CD1c-positive myeloid dendritic cell (primary cell): ENCODE measurements at regions not wholly inside any gene's neighbourhood (a gene's known extent, or its start where the extent isn't known, plus 50 kb on each side); places are given as distances from the start of the nearest gene placed in this dataset.
"Not testable (repeated sequence)": the region's sequence is repeated elsewhere in the genome, so short reads cannot be mapped to it uniquely, and the experiment has no call there.

ENCODE experiments used
- DNase-seq: peaks from one replicate; pipeline ENCODE4 v3.0.0-alpha.2; 2016; ENCODE audit errors: extremely low spot score

DNA sequence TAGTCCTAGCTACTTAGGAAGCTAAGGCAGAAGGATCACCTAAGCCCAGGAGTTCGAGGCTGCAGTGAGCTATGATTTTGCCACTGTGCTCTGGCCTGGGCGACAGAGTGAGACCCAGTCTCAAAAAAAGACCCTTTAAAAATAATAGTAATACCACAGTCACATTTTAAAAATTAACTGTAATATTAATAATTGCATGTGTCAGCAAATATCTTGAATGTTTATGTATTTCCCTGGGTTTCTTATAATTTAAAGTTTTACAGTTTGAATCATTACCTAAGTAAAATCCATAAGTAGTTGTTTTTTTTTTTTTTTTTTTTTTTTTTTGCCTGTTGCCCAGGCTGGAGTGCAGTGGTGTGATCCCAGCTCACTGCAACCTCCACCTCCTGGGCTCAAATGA, 69.2 kb downstream of the LYZL2 start:
- no peak for DNase-seq

DNA sequence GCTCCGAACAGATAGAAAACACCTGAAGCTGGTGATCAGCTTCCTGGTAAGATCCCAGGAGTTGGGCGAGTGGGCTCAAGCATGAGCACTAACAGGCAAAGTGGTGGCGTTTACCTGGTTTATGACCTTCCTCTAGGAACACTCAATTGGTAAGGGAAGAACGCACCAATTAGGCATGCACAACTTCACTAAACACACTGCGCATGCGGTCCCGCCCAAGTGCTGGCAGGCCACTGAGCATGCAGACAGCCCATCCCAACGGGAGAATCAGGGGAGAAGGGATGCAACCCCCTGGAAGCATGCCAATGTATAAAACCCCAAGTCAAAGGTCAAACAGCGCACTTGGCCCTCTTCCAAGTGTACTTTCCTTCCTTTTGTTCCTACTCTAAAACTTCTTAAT, 70.4 kb downstream of the LYZL2 start:
- no peak for DNase-seq

DNA sequence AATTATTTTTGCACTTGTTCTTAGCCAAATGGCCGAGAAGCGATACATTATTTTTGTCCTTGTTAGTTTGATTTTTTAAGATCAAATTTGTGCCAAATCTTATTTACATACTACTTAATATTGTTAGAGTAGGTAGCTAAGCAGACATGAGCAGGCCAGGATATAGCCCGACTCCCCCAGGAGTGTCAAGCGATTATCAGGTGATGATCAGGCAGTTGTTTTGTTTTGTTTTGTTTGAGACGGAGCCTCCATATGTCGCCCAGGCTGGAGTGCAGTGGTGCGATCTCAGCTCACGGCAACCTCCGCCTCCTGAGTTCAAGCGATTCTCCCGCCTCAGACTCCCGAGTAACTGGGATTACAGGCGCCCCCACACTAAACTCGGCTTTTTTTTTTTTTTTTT, 71.1 kb downstream of the LYZL2 start:
- no peak for DNase-seq

DNA sequence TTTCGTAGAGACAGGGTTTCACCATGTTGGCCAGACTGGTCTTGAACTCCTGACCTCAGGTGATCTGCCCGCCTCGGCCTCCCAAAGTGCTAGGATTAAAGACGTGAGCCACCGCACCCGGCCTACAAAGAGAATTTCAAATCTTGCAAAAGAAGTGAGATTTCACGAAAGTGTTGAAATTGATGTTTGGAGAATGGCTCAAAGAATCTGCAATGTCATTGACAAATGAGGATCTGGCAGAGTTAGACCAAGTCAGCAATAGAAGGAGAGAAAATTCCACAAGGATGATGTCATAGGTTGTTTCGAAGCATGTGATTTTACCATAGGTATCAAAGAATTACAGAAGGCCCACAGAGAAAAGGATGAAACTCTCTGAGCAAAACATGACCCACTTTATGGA, 71.7 kb downstream of the LYZL2 start:
- DNase-seq = peak; percentile 70

DNA sequence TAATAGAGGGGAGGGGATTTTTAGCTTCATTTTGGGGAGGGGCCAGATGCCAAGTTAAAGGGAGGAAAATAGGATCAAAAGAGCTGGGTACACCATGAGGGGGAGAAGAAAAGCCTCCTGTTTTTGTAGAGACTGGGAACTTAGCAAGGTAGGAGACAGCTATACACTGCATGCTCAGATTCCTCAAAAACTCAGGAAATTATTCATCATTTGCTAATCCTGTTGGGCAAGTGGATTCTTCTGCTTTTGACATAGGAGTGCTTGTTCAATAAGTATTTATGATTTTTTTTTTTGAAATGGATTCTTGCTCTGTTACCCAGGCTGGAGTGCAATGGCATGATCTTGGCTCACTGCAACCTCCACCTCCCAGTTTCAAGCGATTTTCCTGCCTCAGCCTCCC, 73.4 kb downstream of the LYZL2 start:
- peak; percentile 73 for DNase-seq

DNA sequence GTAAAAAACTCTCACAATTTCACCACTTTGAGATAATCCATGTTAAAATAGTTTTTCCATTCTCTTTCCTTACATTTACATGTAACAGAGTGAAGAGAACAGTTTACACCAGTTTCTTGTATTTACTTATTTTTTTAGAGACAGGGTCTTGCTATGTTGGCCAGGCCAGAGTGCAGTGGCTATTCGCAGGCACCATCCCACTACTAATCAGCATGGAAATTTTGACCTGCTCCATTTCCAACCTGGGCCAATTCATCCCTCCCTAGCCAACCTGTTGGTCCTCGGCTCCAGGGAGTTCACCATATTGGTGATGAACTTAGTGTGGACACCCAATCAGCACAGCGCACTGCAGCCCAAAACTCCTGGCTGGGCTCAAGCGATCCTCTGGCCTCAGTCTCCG, 74.1 kb downstream of the LYZL2 start:
- no peak for DNase-seq

DNA sequence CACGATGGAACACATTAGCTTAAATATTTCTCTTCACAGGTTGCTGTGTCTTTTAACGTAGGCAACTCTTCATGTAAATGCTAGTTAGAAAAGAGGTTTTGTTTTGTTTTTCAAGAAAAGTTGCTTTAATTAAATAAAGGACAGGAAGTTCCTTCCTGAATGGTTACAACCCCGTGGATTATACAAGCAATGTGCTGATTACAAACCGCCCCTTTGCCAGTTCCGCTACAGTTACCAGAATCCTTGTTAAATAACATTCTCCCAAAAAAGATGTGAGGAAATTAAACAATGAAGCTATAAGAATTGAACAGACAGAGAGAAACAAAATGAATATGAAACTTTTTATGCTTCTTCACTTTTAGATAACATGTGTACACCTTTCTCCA, 75.1 kb downstream of the LYZL2 start:
- DNase-seq = peak; percentile 31

DNA sequence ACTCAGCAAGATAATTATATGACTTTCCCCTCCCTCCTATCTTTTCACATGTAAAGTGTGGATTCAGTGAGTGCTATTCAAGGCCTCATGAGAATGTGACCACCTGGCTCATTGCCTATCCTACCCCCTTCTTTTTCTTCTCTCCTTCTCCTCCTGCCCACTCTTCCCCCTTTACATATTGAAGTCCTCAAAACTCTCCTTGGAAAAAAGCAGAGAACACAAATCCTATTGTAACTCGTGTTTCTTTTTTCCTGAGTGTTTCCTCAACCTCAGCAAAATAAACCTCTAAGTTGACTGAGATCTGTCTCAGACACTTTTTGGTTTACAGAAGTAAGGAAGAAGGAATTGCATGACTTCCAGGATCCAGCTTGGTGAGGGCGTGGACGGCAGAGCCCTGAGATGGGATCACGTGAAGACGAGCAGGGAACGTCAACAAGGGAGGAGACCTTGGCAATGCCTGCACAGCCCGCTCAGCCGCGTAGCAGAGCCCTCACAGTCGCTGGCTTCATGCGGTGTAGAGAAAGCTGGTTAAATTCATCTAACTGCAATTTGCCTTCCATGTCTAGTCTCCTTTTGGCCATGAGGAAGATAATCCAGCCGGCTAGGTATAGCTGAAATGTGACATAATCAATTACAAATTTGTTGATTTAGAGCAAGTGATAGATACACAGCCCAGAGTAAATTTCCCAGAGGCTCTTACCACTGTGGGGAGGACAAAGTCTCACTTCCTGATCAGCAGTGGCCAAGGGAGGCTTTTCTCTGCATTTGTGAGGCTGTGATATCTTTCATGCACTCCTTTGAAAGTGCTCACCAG, 75.7 kb downstream of the LYZL2 start:
- DNase-seq = peak; percentile 53

DNA sequence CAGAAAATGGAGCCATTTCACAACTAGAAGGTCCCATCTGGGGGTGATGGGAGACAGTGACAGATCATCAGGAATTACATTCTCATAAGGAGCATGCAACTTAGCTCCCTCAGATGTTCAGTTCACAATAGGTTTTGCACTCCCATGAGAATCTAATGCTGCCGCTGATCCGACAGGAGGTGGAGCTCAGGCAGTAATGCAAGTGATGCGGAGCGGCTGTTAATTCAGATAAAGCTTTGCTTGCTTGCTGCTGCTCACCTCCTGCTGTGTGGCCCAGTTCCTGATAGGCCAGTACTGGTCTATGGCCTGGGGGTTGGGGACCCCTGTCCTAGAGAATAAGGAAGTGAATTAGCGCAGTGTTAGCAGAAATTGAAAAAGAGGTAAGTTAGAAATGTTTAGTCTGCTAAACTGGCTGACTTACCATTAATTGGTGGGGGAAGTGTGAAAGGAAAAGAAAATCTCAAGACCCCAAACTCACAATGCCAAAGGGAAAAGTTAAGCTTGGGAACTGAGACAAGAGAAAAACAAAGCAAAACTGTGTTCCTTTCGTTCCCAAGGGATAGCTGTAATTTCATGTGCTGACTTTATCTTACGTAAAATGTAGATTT, 76.4 kb downstream of the LYZL2 start:
- no peak for DNase-seq

DNA sequence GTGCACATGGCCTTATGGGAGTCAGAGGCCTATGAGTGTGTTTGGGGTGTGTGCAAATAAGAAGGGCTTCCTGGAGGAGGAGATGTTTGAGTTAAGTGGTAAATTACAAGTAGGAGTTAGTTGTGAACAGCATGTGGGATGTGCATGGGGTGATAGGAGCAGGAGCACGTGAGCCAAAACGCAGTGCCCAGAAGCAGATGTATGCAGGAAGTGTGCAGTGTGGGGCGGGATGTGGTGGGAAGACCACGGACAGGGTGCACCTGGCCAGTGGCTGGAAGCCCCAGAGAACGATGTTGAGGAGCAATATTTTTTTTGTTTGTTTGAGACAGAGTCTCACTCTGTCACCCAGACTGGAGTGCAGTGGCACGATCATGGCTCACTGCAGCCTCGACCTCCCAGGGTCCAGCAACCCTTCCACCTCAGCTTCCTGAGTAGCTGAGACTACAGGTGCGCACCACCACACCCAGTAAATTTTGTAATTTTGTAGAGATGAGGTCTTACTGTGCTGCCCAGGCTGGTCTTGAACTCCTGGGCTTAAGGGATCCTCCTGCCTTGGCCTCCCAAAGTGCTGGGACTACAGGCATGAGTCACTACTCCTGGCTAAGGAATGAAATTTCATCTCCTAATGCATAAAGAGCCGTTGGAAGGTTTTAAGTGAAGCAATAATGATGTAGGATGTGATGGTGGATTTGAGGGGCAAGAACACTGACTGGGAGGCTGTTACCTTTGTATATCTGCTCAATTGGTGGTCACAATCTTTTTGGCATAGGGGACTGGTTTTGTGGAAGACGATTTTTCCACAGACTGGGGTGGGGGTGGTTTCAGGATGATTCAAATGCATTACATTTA, 78.4 kb downstream of the LYZL2 start:
- no peak for DNase-seq

DNA sequence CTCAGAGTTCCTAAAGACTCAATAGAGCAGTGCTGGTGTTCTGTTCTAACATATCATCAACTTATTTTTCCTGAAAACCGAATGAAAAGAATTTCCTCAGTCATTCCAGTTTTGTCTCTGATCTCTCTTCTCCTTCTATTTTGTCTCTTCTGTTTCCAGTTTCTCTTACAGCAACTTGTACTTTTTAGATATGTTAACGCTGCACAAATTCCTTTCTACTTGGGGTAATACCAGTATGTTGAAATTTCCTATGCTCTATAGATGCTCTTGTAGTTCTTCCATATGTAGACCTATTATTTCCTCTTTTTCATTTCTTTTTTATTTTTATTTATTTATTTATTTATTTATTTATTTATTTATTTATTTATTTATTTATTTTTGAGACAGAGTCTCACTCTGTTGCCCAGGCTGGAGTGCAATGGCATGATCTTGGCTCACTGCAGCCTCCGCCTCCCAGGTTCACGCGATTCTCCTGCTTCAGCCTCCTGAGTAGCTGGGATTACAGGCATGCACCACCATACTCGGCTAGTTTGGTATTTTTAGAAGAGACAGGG, 80.3 kb downstream of the LYZL2 start:
- peak; percentile 47 for DNase-seq

DNA sequence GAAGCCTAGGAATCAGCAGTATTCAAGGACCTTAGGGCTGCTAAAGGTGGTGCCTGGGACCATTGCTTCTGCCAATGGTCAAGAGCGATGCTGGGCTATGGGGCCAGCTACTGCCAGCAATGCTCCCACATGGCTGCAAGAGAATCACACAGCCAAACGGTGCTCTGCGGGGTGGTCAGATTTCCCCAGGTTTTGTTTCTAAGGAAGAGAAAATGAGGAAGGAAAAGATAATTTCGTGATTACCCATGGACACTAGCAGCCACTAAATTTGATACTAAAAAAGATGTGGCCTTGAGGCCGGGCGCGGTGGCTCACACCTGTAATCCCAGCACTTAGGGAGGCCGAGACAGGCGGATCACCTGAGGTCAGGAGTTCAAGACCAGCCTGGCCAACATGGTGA, 83.0 kb downstream of the LYZL2 start:
- no peak for DNase-seq

DNA sequence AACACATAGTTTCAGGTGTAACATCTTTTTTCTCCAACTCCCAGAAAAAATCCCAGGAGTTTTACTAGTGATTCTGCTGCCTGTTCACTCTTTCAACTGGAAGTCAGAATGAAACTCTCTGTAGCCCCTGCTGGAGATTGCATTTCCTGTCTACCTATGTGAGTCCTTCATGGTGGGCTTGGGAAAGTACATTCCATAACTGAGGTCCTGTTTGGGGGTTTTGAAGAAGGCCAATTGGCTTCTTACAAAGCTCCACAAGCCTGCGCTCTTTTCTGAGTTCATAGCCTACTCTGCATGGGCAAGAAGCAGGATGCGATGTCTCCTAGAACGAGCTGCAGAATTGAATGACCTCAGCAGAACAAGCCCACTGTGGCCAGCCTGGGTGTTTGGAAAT, 86.7 kb downstream of the LYZL2 start:
- no peak for DNase-seq

DNA sequence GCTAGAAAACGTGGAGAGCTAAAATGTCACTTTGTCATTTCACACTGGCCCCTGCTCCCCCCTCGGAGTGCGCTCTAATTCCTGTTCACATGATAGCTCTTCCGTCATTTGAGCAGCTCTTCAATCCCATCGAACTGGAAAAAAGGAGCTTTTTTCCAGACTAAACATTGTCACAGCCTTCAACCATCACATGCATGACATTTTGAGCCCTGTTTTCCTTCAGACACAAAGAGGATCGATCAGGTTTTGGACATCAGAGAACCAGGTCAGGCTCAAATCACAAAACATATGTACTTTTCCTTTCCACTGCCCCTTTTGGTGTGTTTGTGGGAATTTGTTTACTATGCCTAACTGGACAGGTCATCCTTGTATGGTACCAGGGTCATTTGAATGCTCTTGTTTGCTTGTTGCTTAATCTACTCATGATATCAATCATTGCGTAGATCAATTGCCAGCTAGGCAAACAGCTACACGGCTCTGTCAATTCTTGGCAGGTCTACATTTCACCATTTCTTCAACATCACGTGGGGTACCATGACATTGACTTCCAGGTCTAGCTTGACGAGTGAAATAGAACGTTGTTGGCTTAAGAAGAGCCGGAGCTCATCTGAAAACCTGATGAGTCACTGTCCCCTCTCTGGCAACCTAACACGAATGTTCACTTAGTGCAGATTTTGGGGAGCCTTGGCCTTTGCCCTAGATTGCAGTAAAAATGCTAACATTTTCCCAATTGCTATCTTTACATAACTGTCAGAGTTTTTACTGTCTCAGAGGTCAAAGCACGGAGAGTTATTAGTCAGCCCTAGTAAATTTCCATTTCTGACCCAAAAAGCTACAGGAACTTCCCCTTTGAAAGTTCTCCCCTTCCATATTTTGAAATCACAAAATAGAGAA, 87.3 kb downstream of the LYZL2 start:
- DNase-seq = peak; percentile 81

DNA sequence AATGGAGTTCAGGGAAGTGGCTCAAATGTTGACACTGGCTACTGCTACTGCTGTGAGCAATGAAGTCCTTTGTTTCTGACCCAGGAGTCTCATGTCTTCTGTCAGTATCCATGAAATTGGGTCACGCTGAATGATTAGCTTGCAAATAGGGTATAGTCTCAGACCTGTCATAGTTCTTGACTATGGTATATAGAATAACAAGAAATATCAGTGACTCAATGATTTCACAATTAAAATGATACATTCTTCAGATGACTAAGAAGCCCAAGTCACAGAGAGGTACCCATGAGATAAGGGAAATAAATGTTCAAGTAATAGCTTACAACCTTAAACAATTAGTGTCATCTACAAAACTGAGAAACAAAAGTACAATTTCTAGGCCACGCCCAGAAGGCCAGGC, 89.3 kb downstream of the LYZL2 start:
- DNase-seq = peak; percentile 55

DNA sequence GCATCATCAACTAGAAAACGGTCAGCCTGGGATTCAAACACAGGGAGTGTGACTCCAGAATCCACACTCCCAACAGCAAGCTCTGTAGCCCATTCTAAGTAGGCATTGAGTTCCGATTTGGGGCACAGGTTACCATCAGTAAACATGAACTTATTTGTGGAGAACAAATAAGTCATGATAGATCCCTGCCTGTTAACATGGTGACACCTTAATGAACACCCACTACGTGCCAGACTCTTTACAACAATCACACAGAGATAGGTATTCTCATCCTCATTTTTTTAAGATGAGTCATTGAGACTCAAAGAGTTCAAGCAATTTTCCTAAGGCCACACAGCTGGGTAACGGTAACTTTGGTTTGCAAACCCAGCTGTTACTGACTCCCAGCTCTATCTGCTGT, 91.5 kb downstream of the LYZL2 start:
- no peak for DNase-seq

DNA sequence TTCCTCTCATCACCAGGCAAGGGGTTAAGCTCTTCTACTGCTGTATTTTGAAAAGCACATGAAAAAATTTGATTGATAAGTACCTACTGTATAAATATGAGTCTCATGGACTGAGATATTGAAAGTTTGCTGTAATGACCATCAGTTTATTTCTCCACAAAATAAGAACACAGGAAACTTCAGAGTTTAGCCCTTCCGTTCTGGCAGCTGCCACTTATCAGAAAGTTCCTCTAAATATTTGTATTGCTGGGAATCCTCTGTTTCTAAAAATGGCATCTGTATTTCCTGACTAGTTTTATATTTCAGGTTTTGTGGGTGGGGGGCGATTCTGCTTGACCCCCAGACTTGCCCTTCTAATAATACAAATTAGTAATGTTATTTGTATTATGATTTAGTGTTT, 92.0 kb downstream of the LYZL2 start:
- no peak for DNase-seq

DNA sequence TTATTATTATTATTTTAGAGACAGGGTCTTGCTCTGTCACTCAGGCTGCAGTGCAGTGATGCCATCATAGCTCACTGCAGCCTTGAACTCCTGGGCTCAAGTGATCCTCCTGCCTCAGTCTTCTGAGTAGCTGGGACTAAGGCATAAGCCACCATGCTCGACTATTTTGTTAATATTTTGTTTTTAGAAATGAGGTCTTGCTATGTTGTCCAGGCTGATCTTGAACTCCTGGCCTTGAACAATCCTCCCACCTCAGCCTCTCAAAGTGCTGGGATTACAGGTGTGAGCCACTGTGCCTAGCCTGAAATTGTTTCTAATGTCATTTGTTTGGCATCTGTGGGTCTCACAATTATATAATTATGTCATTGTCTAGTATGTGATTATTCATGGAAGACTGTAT, 92.4 kb downstream of the LYZL2 start:
- DNase-seq = not testable (repeated sequence)

DNA sequence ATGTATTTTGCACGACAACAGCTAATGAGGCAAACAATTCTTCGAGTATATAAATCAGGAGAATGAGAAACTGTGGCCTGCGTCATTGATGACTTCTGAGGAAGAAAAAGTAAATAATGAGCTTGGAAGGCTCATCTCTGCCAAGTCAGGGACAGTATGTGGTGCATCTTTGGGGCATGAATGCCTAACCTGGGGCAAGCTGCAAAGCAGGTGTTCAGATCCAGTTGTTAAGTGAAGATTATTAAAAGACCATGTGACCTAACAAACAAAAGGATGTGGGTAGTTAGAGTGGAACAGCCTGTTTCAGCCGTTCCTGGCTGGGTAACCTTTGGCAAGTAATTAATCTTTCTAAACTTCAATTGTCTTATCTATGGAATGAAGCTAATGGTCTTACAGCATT, 93.0 kb downstream of the LYZL2 start:
- no peak for DNase-seq

DNA sequence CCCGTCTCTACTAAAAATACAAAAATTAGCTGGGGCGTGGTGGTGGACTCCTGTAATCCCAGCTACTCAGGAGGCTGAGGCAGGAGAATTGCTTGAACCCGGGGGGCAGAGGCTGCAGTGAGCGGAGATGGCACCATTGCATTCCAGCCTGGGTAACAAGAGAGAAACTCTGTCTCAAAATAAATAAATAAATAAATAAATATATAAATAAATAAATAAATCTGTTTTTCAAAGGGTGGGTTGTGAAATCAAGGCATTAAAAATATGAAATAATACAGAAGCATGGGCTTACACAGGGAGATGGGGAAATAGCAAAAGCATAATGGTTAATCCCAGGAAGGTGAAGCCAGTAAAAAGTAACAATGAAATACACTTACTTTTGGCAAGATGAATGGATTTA, 93.9 kb downstream of the LYZL2 start:
- DNase-seq = no peak

DNA sequence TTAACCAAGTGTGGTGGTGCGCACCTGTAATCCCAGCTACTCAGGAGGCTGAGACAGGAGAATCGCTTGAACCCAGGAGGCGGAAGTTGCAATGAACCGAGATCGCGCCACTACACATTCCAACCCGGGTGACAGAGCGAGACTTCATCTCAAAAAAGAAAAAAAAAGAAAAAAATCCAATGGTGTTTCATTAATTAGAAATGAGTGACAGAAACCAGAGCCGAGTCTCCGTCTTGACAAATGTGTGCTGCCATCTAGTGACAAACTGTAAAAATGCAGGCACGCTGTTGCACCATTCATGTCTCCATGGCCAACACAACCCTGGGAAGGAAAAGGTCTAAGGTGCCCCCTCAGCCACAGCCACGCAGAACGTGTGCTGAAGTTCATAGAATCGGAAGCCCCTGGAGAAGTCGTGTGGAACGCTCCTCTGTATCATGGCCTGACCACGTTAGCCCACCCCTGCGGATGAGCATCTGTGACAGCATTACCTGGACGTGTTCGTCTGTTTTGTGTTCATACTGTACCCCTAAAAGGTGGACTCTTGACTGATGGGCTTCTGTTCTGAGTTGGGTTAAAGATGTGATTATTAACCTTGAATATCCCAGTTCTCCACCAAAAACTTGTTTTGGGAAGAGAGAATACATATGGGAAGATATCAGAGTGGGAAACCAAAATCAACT, 94.9 kb downstream of the LYZL2 start:
- DNase-seq = peak; percentile 89
